ENCODE measurements at regions not wholly inside any gene's neighbourhood (a gene's known extent, or its start where the extent isn't known, plus 50 kb on each side); places are given as distances from the start of the nearest gene placed in this dataset.

DNA sequence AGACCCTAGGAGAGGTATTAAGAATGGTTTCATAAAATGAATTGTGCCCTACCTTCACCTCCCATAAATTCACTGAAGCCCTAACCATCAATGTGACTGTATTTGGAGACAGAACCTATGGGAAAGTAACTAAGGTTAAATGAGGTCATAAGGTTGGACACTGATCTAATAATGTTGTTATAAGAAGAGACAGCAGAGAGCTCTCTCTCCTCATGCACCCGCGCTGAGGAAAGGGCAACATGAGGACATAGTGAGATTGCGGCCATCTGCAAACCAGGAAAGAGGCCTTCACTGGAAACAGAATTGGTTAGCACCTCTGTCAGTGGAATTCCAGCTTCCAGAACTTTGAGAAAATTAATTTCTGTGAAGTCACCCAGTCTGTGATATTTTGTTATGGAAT lies 1396.1 kb upstream of the MIR17HG start:
- ATAC-seq = no peak
- no peak overlapping the region for H3K4me3 ChIP-seq
- TF ChIP-seq CTCF (IDR thresholded peaks at IDR 0.05) = no peak

DNA sequence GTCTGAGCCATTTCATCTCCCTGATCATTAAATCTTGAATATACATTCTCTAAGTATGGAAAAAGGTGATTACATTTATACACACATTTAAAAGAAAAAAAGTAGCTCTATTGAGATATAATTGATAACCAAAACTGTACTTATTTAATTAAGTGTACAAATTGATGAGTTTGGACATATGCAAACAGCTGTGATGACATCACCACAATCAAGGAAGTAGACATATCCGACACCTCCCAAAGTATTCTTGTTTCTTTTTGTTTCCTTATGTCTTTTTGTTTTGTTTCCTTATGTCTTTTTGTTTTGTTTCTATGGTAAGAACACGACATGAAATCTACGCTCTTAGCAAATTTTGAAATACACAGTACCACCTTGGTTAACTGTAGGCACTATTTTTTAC lies 1393.9 kb upstream of the MIR17HG start:
- TF ChIP-seq CTCF (IDR thresholded peaks at IDR 0.05) = no peak
- no peaks in the 10 kb centered on the region for H3K4me1 ChIP-seq (ENCODE audit: low read depth)
- ATAC-seq (no peak), DNase-seq (no peak)
- no peaks in the 10 kb centered on the region for H3K9me3 ChIP-seq
- no peak overlapping the region for H3K4me3 ChIP-seq
- no peaks in the 10 kb centered on the region for H3K36me3 ChIP-seq (ENCODE audit: low read depth)
- intact Hi-C loops (cut with DNase I, micrococcal nuclease) = no loop called here

More for the DNA sequence above, 1396.1 kb upstream of the MIR17HG start:
- no peaks in the 10 kb centered on the region for H3K36me3 ChIP-seq (ENCODE audit: low read depth)
- DNase-seq = no peak
- H3K4me1 ChIP-seq (ENCODE audit: low read depth) = no peaks in the 10 kb centered on the region
- intact Hi-C loops (cut with DNase I, micrococcal nuclease) = no loop called here
- no peaks in the 10 kb centered on the region for H3K9me3 ChIP-seq

- H3K9me3 ChIP-seq = no peaks in the 10 kb centered on the region
- no peak for TF ChIP-seq CTCF (IDR thresholded peaks at IDR 0.05)
- intact Hi-C loops (cut with DNase I, micrococcal nuclease) = no loop called here
- DNase-seq (no peak), ATAC-seq (no peak)
- H3K4me1 ChIP-seq (ENCODE audit: low read depth) = no peaks in the 10 kb centered on the region
- no peaks in the 10 kb centered on the region for H3K36me3 ChIP-seq (ENCODE audit: low read depth)
- H3K4me3 ChIP-seq = no peak overlapping the region
Observed at GRCh38 chr13:89955773-89956172, 1391.7 kb upstream of the MIR17HG start.

- Histone ChIP-seq H3K4me3 (no peak overlapping the region), H3K9me3 (no peaks in the 10 kb centered on the region), H3K36me3 (ENCODE audit: low read depth) (no peaks in the 10 kb centered on the region), H3K4me1 (ENCODE audit: low read depth) (no peaks in the 10 kb centered on the region)
- ATAC-seq (no peak), DNase-seq (no peak)
- no peak for TF ChIP-seq CTCF (IDR thresholded peaks at IDR 0.05)
- intact Hi-C loops (cut with DNase I, micrococcal nuclease) = no loop called here
Observed at GRCh38 chr13:89959074-89959473, 1388.4 kb upstream of the MIR17HG start.

GRCh38 chr13:89965252-89965651 lies 1382.2 kb upstream of the MIR17HG start:
- Histone ChIP-seq H3K9me3 (no peaks in the 10 kb centered on the region), H3K36me3 (ENCODE audit: low read depth) (no peaks in the 10 kb centered on the region), H3K4me1 (ENCODE audit: low read depth) (no peaks in the 10 kb centered on the region), H3K4me3 (no peak overlapping the region)
- no peak for ATAC-seq
- no peak for DNase-seq
- intact Hi-C loops (cut with DNase I, micrococcal nuclease) = no loop called here
- TF ChIP-seq CTCF (IDR thresholded peaks at IDR 0.05) = no peak

DNA sequence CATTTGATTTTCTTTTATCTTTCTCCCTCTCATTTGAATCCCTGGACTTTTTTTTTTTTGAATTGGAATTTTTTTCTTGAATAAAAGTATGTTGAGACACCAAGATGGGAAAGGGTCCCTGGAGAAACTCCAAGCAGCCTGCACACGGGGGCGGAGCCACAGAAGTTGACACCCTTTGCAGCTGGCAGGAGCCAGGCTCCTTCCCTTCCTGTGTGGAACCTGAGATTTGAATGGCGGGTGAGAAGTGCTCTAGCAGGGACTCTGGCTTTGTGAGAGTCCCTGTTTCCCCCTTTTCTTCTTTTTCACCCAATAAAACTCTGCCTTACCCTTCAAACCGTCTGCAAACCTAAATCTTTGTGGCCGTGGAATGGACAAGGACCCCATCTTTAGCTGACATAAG lies 1381.0 kb upstream of the MIR17HG start:
- H3K4me3 ChIP-seq = no peak overlapping the region
- no peak for TF ChIP-seq CTCF (IDR thresholded peaks at IDR 0.05)
- H3K36me3 ChIP-seq (ENCODE audit: low read depth) = no peaks in the 10 kb centered on the region
- no peak for ATAC-seq
- intact Hi-C loops (cut with DNase I, micrococcal nuclease) = no loop called here
- no peaks in the 10 kb centered on the region for H3K9me3 ChIP-seq
- no peak for DNase-seq
- no peaks in the 10 kb centered on the region for H3K4me1 ChIP-seq (ENCODE audit: low read depth)
